Thoracic aorta (tissue), 2 donors: ENCODE measurements at regions not wholly inside any gene's neighbourhood (a gene's known extent, or its start where the extent isn't known, plus 50 kb on each side); places are given as distances from the start of the nearest gene placed in this dataset.

Experiments used
- ATAC-seq: fragments of 150-250 bp; one replicate; pipeline ENCODE4 v1.8.0; 2017; ENCODE audit warnings: low read depth; ENCODE audit not compliant: insufficient number of reproducible peaks, low FRiP score
- DNase-seq: peaks from one replicate; pipeline ENCODE4 v3.0.0-alpha.2; 2020; ENCODE audit warnings: low spot score
- H3K27ac ChIP-seq, 2 donors: fragments of 200-600 bp; sonication (generic); 1 replicate in 1 of 2; 2 replicates in 1 of 2; pipeline ENCODE4 v1.5.1; 2016; ENCODE audit warnings: mild to moderate bottlenecking in 2 of 2, moderate library complexity in 2 of 2
- H3K27me3 ChIP-seq: fragments of 200-600 bp; sonication (generic); replicated peaks from 2 replicates; pipeline ENCODE4 v1.6.0; 2016; ENCODE audit warnings: mild to moderate bottlenecking; ENCODE audit not compliant: insufficient read depth
- H3K36me3 ChIP-seq: fragments of 200-600 bp; sonication (generic); one replicate; pipeline ENCODE4 v1.5.1; 2016
- H3K4me1 ChIP-seq, 2 donors: fragments of 200-600 bp; sonication (generic); 1 replicate in 1 of 2; 2 replicates in 1 of 2; pipeline versions ENCODE4 v1.5.1 to v1.6.0; 2016; ENCODE audit warnings: low read depth in 2 of 2, mild to moderate bottlenecking in 1 of 2; ENCODE audit not compliant: control insufficient read depth in 1 of 2
- H3K4me3 ChIP-seq: fragments of 200-600 bp; sonication (generic); 2 replicates; pipeline ENCODE4 v1.5.1; 2016; ENCODE audit warnings: mild to moderate bottlenecking
- H3K9me3 ChIP-seq: fragments of 200-600 bp; sonication (generic); 2 replicates; pipeline ENCODE4 v1.5.1; 2016
- CTCF ChIP-seq: fragments of 200-600 bp; sonication (generic); IDR thresholded peaks from one replicate; pipeline ENCODE4 v1.5.1; 2019; ENCODE audit warnings: antibody characterized with exemption

- H3K27ac ChIP-seq: no peak overlapping the region
- no peak for TF ChIP-seq CTCF
- H3K9me3 ChIP-seq: no peaks in the 10 kb centered on the region
- no peak for DNase-seq
- no peaks in the 10 kb centered on the region for H3K4me1 ChIP-seq
- H3K27me3 ChIP-seq: no peaks in the 10 kb centered on the region
- ATAC-seq: no peak
- H3K4me3 ChIP-seq: no peak overlapping the region
- H3K36me3 ChIP-seq: no peaks in the 10 kb centered on the region
These were observed 51.9 kb upstream of the TBL1XR1 start for GRCh38 chr3:177249203-177249602.

GRCh38 chr3:177250151-177250550 lies 52.9 kb upstream of the TBL1XR1 start:
- H3K27ac ChIP-seq: no peak overlapping the region
- no peaks in the 10 kb centered on the region for H3K4me1 ChIP-seq
- H3K27me3 ChIP-seq: no peaks in the 10 kb centered on the region
- no peaks in the 10 kb centered on the region for H3K9me3 ChIP-seq
- H3K36me3 ChIP-seq: no peaks in the 10 kb centered on the region
- ATAC-seq: no peak
- no peak for DNase-seq
- H3K4me3 ChIP-seq: no peak overlapping the region
- TF ChIP-seq CTCF: no peak

- Histone ChIP-seq H3K27ac (no peak overlapping the region), H3K9me3 (no peaks in the 10 kb centered on the region), H3K27me3 (no peaks in the 10 kb centered on the region), H3K4me3 (no peak overlapping the region), H3K4me1 (no peaks in the 10 kb centered on the region), H3K36me3 (no peaks in the 10 kb centered on the region)
- no peak for TF ChIP-seq CTCF
- ATAC-seq (no peak), DNase-seq (no peak)
These were observed 54.5 kb upstream of the TBL1XR1 start for GRCh38 chr3:177251755-177252154.

- Histone ChIP-seq H3K4me1 (no peaks in the 10 kb centered on the region), H3K4me3 (no peak overlapping the region), H3K27me3 (no peaks in the 10 kb centered on the region), H3K27ac (no peak overlapping the region), H3K36me3 (no peaks in the 10 kb centered on the region), H3K9me3 (no peaks in the 10 kb centered on the region)
- TF ChIP-seq CTCF: no peak
- DNase-seq (no peak), ATAC-seq (no peak)
These were observed 59.7 kb upstream of the TBL1XR1 start for GRCh38 chr3:177257006-177257405.

- no peak for ATAC-seq
- no peak for TF ChIP-seq CTCF
These were observed 60.3 kb upstream of the TBL1XR1 start for GRCh38 chr3:177257625-177258024.

More at GRCh38 chr3:177257625-177258024, 60.3 kb upstream of the TBL1XR1 start:
- no peak for DNase-seq
- no peak overlapping the region for H3K27ac ChIP-seq
- no peaks in the 10 kb centered on the region for H3K4me1 ChIP-seq
- no peaks in the 10 kb centered on the region for H3K36me3 ChIP-seq
- no peaks in the 10 kb centered on the region for H3K27me3 ChIP-seq
- H3K4me3 ChIP-seq: no peak overlapping the region
- no peaks in the 10 kb centered on the region for H3K9me3 ChIP-seq
